ENCODE measurements at regions not wholly inside any gene's neighbourhood (a gene's known extent, or its start where the extent isn't known, plus 50 kb on each side); places are given as distances from the start of the nearest gene placed in this dataset.
"Not testable (repeated sequence)": the region's sequence is repeated elsewhere in the genome, so short reads cannot be mapped to it uniquely, and the experiment has no call there.

- no peak for FAIRE-seq
Measured at GRCh38 chr4:140223056-140223810, 69.2 kb upstream of the MAML3 start.

GRCh38 chr4:140222171-140222570, 68.2 kb upstream of the MAML3 start:
- Histone ChIP-seq H3K4me3 (ENCODE audit: low read depth in 1 of 3, low read length in 3 of 3) (no peak overlapping the region), H3K27me3 (ENCODE audit: control insufficient read depth in 3 of 3, insufficient read depth in 3 of 3, low read length in 3 of 3) (no peaks in the 10 kb centered on the region), H3K9me3 (ENCODE audit: control insufficient read depth in 2 of 2, insufficient read depth in 1 of 2, low read depth in 1 of 2, low read length in 1 of 2) (no peaks in the 10 kb centered on the region), H3K27ac (ENCODE audit: low read depth in 1 of 3, low read length in 2 of 3) (no peak overlapping the region), H3K36me3 (ENCODE audit: control insufficient read depth in 3 of 3, insufficient read depth in 2 of 3, low read depth in 1 of 3, low read length in 3 of 3) (no peaks in the 10 kb centered on the region), H3K4me1 (ENCODE audit: control insufficient read depth in 3 of 3, insufficient read depth in 2 of 3, low read depth in 1 of 3, low read length in 2 of 3) (no peaks in the 10 kb centered on the region)
- no peak for FAIRE-seq
- DNase-seq, result no peak

More at GRCh38 chr4:140223056-140223810, 69.2 kb upstream of the MAML3 start:
- Histone ChIP-seq H3K27ac (ENCODE audit: low read depth in 1 of 3, low read length in 2 of 3) (no peak overlapping the region), H3K27me3 (ENCODE audit: control insufficient read depth in 3 of 3, insufficient read depth in 3 of 3, low read length in 3 of 3) (no peaks in the 10 kb centered on the region), H3K4me1 (ENCODE audit: control insufficient read depth in 3 of 3, insufficient read depth in 2 of 3, low read depth in 1 of 3, low read length in 2 of 3) (no peaks in the 10 kb centered on the region), H3K36me3 (ENCODE audit: control insufficient read depth in 3 of 3, insufficient read depth in 2 of 3, low read depth in 1 of 3, low read length in 3 of 3) (no peaks in the 10 kb centered on the region), H3K4me3 (ENCODE audit: low read depth in 1 of 3, low read length in 3 of 3) (no peak overlapping the region), H3K9me3 (ENCODE audit: control insufficient read depth in 2 of 2, insufficient read depth in 1 of 2, low read depth in 1 of 2, low read length in 1 of 2) (no peaks in the 10 kb centered on the region)
- DNase-seq, result no peak
- 80 to 85% (median 82%) methylated on average over 8 of the region's 8 CpGs for WGBS, 3 donors

GRCh38 chr4:140220058-140220457, 66.1 kb upstream of the MAML3 start:
- DNase-seq (no peak), FAIRE-seq (no peak)
- 70 to 82% (median 78%) methylated on average over 2 of the region's 2 CpGs for WGBS, 3 donors
- Histone ChIP-seq H3K4me3 (ENCODE audit: low read depth in 1 of 3, low read length in 3 of 3) (no peak overlapping the region), H3K36me3 (ENCODE audit: control insufficient read depth in 3 of 3, insufficient read depth in 2 of 3, low read depth in 1 of 3, low read length in 3 of 3) (no peaks in the 10 kb centered on the region), H3K9me3 (ENCODE audit: control insufficient read depth in 2 of 2, insufficient read depth in 1 of 2, low read depth in 1 of 2, low read length in 1 of 2) (no peaks in the 10 kb centered on the region), H3K27me3 (ENCODE audit: control insufficient read depth in 3 of 3, insufficient read depth in 3 of 3, low read length in 3 of 3) (no peaks in the 10 kb centered on the region), H3K27ac (ENCODE audit: low read depth in 1 of 3, low read length in 2 of 3) (no peak overlapping the region), H3K4me1 (ENCODE audit: control insufficient read depth in 3 of 3, insufficient read depth in 2 of 3, low read depth in 1 of 3, low read length in 2 of 3) (no peaks in the 10 kb centered on the region)

GRCh38 chr4:140219567-140219966, 65.6 kb upstream of the MAML3 start:
- Histone ChIP-seq H3K36me3 (ENCODE audit: control insufficient read depth in 3 of 3, insufficient read depth in 2 of 3, low read depth in 1 of 3, low read length in 3 of 3) (no peaks in the 10 kb centered on the region), H3K4me3 (ENCODE audit: low read depth in 1 of 3, low read length in 3 of 3) (no peak overlapping the region), H3K27ac (ENCODE audit: low read depth in 1 of 3, low read length in 2 of 3) (no peak overlapping the region), H3K27me3 (ENCODE audit: control insufficient read depth in 3 of 3, insufficient read depth in 3 of 3, low read length in 3 of 3) (no peaks in the 10 kb centered on the region), H3K4me1 (ENCODE audit: control insufficient read depth in 3 of 3, insufficient read depth in 2 of 3, low read depth in 1 of 3, low read length in 2 of 3) (no peaks in the 10 kb centered on the region), H3K9me3 (ENCODE audit: control insufficient read depth in 2 of 2, insufficient read depth in 1 of 2, low read depth in 1 of 2, low read length in 1 of 2) (no peaks in the 10 kb centered on the region)
- no peak for FAIRE-seq
- 18 to 51% (median 20%) methylated on average over 2 of the region's 2 CpGs for WGBS, 3 donors
- DNase-seq, result no peak

- peak in 1 of 2 donors; percentile 56 for DNase-seq
- H3K27me3 ChIP-seq (ENCODE audit: control insufficient read depth in 3 of 3, insufficient read depth in 3 of 3, low read length in 3 of 3); H3K27ac ChIP-seq (ENCODE audit: low read depth in 1 of 3, low read length in 2 of 3); H3K4me3 ChIP-seq (ENCODE audit: low read depth in 1 of 3, low read length in 3 of 3); H3K9me3 ChIP-seq (ENCODE audit: control insufficient read depth in 2 of 2, insufficient read depth in 1 of 2, low read depth in 1 of 2, low read length in 1 of 2); FAIRE-seq; H3K36me3 ChIP-seq (ENCODE audit: control insufficient read depth in 3 of 3, insufficient read depth in 2 of 3, low read depth in 1 of 3, low read length in 3 of 3); H3K4me1 ChIP-seq (ENCODE audit: control insufficient read depth in 3 of 3, insufficient read depth in 2 of 3, low read depth in 1 of 3, low read length in 2 of 3): not testable (repeated sequence)
- WGBS, 3 donors, result 57 to 76% (median 59%) methylated on average over 5 of the region's 5 CpGs
Measured at GRCh38 chr4:140219070-140219469, 65.1 kb upstream of the MAML3 start.

- FAIRE-seq (no peak), DNase-seq (no peak)
- H3K9me3 ChIP-seq (ENCODE audit: control insufficient read depth in 2 of 2, insufficient read depth in 1 of 2, low read depth in 1 of 2, low read length in 1 of 2), result peaks cover 0 to 6% of the 10 kb centered on the region in 2 donors
- H3K27ac ChIP-seq (ENCODE audit: low read depth in 1 of 3, low read length in 2 of 3), result peak overlapping the region; percentile 37 to 91 (median 81)
- no peak overlapping the region for H3K4me3 ChIP-seq (ENCODE audit: low read depth in 1 of 3, low read length in 3 of 3)
- WGBS, 3 donors, result 40 to 72% (median 50%) methylated on average over 1 of the region's 1 CpG
- no peaks in the 10 kb centered on the region for H3K27me3 ChIP-seq (ENCODE audit: control insufficient read depth in 3 of 3, insufficient read depth in 3 of 3, low read length in 3 of 3)
- peaks cover 2 to 27% (median 6%) of the 10 kb centered on the region in 3 donors for H3K4me1 ChIP-seq (ENCODE audit: control insufficient read depth in 3 of 3, insufficient read depth in 2 of 3, low read depth in 1 of 3, low read length in 2 of 3)
- H3K36me3 ChIP-seq (ENCODE audit: control insufficient read depth in 3 of 3, insufficient read depth in 2 of 3, low read depth in 1 of 3, low read length in 3 of 3), result no peaks in the 10 kb centered on the region
Measured at GRCh38 chr4:140213749-140214148, 59.8 kb upstream of the MAML3 start.

- FAIRE-seq (no peak), DNase-seq (peak; percentile 85 to 90)
- peaks cover 0 to 6% of the 10 kb centered on the region in 2 donors for H3K9me3 ChIP-seq (ENCODE audit: control insufficient read depth in 2 of 2, insufficient read depth in 1 of 2, low read depth in 1 of 2, low read length in 1 of 2)
- WGBS, 3 donors, result 8 to 50% (median 25%) methylated on average over 3 of the region's 3 CpGs
- H3K4me1 ChIP-seq (ENCODE audit: control insufficient read depth in 3 of 3, insufficient read depth in 2 of 3, low read depth in 1 of 3, low read length in 2 of 3), result peaks cover 2 to 27% (median 6%) of the 10 kb centered on the region in 3 donors
- no peaks in the 10 kb centered on the region for H3K27me3 ChIP-seq (ENCODE audit: control insufficient read depth in 3 of 3, insufficient read depth in 3 of 3, low read length in 3 of 3)
- H3K4me3 ChIP-seq (ENCODE audit: low read depth in 1 of 3, low read length in 3 of 3), result no peak overlapping the region
- H3K36me3 ChIP-seq (ENCODE audit: control insufficient read depth in 3 of 3, insufficient read depth in 2 of 3, low read depth in 1 of 3, low read length in 3 of 3), result no peaks in the 10 kb centered on the region
- H3K27ac ChIP-seq (ENCODE audit: low read depth in 1 of 3, low read length in 2 of 3), result peak overlapping the region; percentile 80 to 91 (median 81)
Measured at GRCh38 chr4:140213116-140213515, 59.1 kb upstream of the MAML3 start.

- peaks cover 2 to 27% (median 6%) of the 10 kb centered on the region in 3 donors for H3K4me1 ChIP-seq (ENCODE audit: control insufficient read depth in 3 of 3, insufficient read depth in 2 of 3, low read depth in 1 of 3, low read length in 2 of 3)
- no peaks in the 10 kb centered on the region for H3K36me3 ChIP-seq (ENCODE audit: control insufficient read depth in 3 of 3, insufficient read depth in 2 of 3, low read depth in 1 of 3, low read length in 3 of 3)
- peak overlapping the region; percentile 80 to 91 (median 81) for H3K27ac ChIP-seq (ENCODE audit: low read depth in 1 of 3, low read length in 2 of 3)
- H3K9me3 ChIP-seq (ENCODE audit: control insufficient read depth in 2 of 2, insufficient read depth in 1 of 2, low read depth in 1 of 2, low read length in 1 of 2), result peaks cover 0 to 6% of the 10 kb centered on the region in 2 donors
- FAIRE-seq (no peak), DNase-seq (peak; percentile 69 to 86)
- H3K4me3 ChIP-seq (ENCODE audit: low read depth in 1 of 3, low read length in 3 of 3), result no peak overlapping the region
- 19 to 57% (median 37%) methylated on average over 4 of the region's 4 CpGs for WGBS, 3 donors
- H3K27me3 ChIP-seq (ENCODE audit: control insufficient read depth in 3 of 3, insufficient read depth in 3 of 3, low read length in 3 of 3), result no peaks in the 10 kb centered on the region
Measured at GRCh38 chr4:140212646-140213045, 58.7 kb upstream of the MAML3 start.

GRCh38 chr4:140212194-140212593, 58.2 kb upstream of the MAML3 start:
- no peaks in the 10 kb centered on the region for H3K27me3 ChIP-seq (ENCODE audit: control insufficient read depth in 3 of 3, insufficient read depth in 3 of 3, low read length in 3 of 3)
- H3K4me1 ChIP-seq (ENCODE audit: control insufficient read depth in 3 of 3, insufficient read depth in 2 of 3, low read depth in 1 of 3, low read length in 2 of 3), result peaks cover 2 to 27% (median 6%) of the 10 kb centered on the region in 3 donors
- WGBS, 3 donors, result 55 to 82% (median 71%) methylated on average over 2 of the region's 2 CpGs
- DNase-seq, result peak in 1 of 2 donors; percentile 37
- peaks cover 0 to 6% of the 10 kb centered on the region in 2 donors for H3K9me3 ChIP-seq (ENCODE audit: control insufficient read depth in 2 of 2, insufficient read depth in 1 of 2, low read depth in 1 of 2, low read length in 1 of 2)
- no peak for FAIRE-seq
- no peak overlapping the region for H3K4me3 ChIP-seq (ENCODE audit: low read depth in 1 of 3, low read length in 3 of 3)
- H3K36me3 ChIP-seq (ENCODE audit: control insufficient read depth in 3 of 3, insufficient read depth in 2 of 3, low read depth in 1 of 3, low read length in 3 of 3), result no peaks in the 10 kb centered on the region
- peak overlapping the region; percentile 18 to 91 (median 81) for H3K27ac ChIP-seq (ENCODE audit: low read depth in 1 of 3, low read length in 2 of 3)

All from small intestine (tissue), 7 donors.